K562 (cell line): ENCODE measurements at regions not wholly inside any gene's neighbourhood (a gene's known extent, or its start where the extent isn't known, plus 50 kb on each side); places are given as distances from the start of the nearest gene placed in this dataset.

Source experiments
- ATAC-seq: fragments of 200-7000 bp; cut with Tn5 transposase; 3 replicates; pipeline ENCODE4 v1.9.1; 2020; ENCODE audit warnings: moderate library complexity
- BruUV-seq: library from RNA; stranded (reverse); fragments of 400-500 nt; replicated peaks from 2 replicates; lab custom pipeline; 2021; lab: Mats Ljungman, UMichigan
- CTCF ChIA-PET: fragments of 300-600 bp; formaldehyde crosslinking; extraction: SDS; loops from one replicate; lab custom pipeline; 2021; ENCODE audit warnings: low intra/inter-chr PET ratio; lab: Yijun Ruan, JAX
- POLR2A ChIA-PET: fragments of 300-600, 350-650 bp; sonication (Branson Sonifier 250); formaldehyde crosslinking; extraction: SDS; loops from one replicate; lab custom pipeline; 2021; ENCODE audit warnings: antibody characterized with exemption, inconsistent platforms; lab: Yijun Ruan, JAX
- DNase-seq, 4 experiments: peaks; one replicate each; pipeline versions ENCODE4 v3.0.0 to v3.0.0-alpha.2; 2011 to 2018; ENCODE audit warnings: low spot score in 3 of 4, mixed read lengths in 3 of 4; ENCODE audit errors: extremely low read depth in 1 of 4
- FAIRE-seq: peaks from 2 replicates; lab custom pipeline; 2011; peaks lifted over from hg19 to GRCh38; lab: Jason Lieb, UNC
- H2AFZ ChIP-seq: 2 replicates; pipeline ENCODE4 v1.6.0; 2011; ENCODE audit warnings: low read depth, low read length, control low read depth, inconsistent platforms
- H3K27ac ChIP-seq: fragments of 200-600 bp; 3 replicates; pipeline ENCODE4 v1.8.0; 2011; ENCODE audit warnings: low read depth, mild to moderate bottlenecking, control low read depth, inconsistent platforms, low read length, moderate library complexity, mixed read lengths; ENCODE audit errors: extremely low read depth
- H3K27me3 ChIP-seq, 2 experiments: fragments of 300-600 bp in 1 of 2; 2 replicates in 1 of 2; 3 replicates in 1 of 2; pipeline versions ENCODE4 v1.6.0 to v1.8.0; 2011; ENCODE audit warnings: inconsistent platforms in 2 of 2, low read length in 2 of 2, mild to moderate bottlenecking in 1 of 2, mixed read lengths in 1 of 2, moderate library complexity in 1 of 2; ENCODE audit not compliant: control insufficient read depth in 2 of 2, insufficient read depth in 2 of 2
- H3K36me3 ChIP-seq: fragments of 300-600 bp; 3 replicates; pipeline ENCODE4 v1.8.0; 2011; ENCODE audit warnings: mild to moderate bottlenecking, low read length, inconsistent platforms; ENCODE audit not compliant: control insufficient read depth, insufficient read depth
- H3K4me1 ChIP-seq, 2 experiments: fragments of 200-600 bp in 1 of 2; replicated peaks in 1 of 2; 2 replicates in 1 of 2; 3 replicates in 1 of 2; pipeline versions ENCODE4 v1.5.1 to v1.8.0; 2011; ENCODE audit warnings: inconsistent platforms in 2 of 2, low read length in 2 of 2, mild to moderate bottlenecking in 1 of 2, mixed read lengths in 1 of 2, moderate library complexity in 1 of 2; ENCODE audit not compliant: control insufficient read depth in 2 of 2, insufficient read depth in 2 of 2
- H3K4me2 ChIP-seq: 2 replicates; pipeline ENCODE4 v1.6.1; 2011; ENCODE audit warnings: low read length, control low read depth, inconsistent platforms, mixed read lengths; ENCODE audit not compliant: insufficient read depth
- H3K4me3 ChIP-seq: fragments of 200-600 bp; sonication (generic), shearing (Covaris generic); 2 replicates; pipeline ENCODE4 v1.5.1; 2016; ENCODE audit warnings: control low read depth, inconsistent platforms
- H3K79me2 ChIP-seq: fragments of 200-600 bp; 3 replicates; pipeline ENCODE4 v1.8.0; 2011; ENCODE audit warnings: low read length, inconsistent platforms; ENCODE audit not compliant: control insufficient read depth, insufficient read depth
- H3K9ac ChIP-seq, 2 experiments: 2 replicates each; pipeline versions ENCODE4 v1.6.0 to v1.6.1; 2011; ENCODE audit warnings: low read depth in 2 of 2, low read length in 2 of 2, control low read depth in 1 of 2, inconsistent platforms in 1 of 2, mild to moderate bottlenecking in 1 of 2, mixed read lengths in 1 of 2; ENCODE audit not compliant: insufficient read depth in 1 of 2
- H3K9me1 ChIP-seq: one replicate; pipeline ENCODE4 v1.6.0; 2011; ENCODE audit warnings: inconsistent platforms, mild to moderate bottlenecking, low read length, moderate library complexity; ENCODE audit not compliant: control insufficient read depth, insufficient read depth
- H3K9me3 ChIP-seq: replicated peaks from 2 replicates; pipeline ENCODE4 v1.5.1; 2011; ENCODE audit warnings: low read depth, low read length, inconsistent platforms; ENCODE audit not compliant: control insufficient read depth, insufficient read depth
- H4K20me1 ChIP-seq: replicated peaks from 2 replicates; pipeline ENCODE4 v1.6.1; 2011; ENCODE audit warnings: low read length, inconsistent platforms, mixed read lengths; ENCODE audit not compliant: control insufficient read depth, insufficient read depth
- ARNT ChIP-seq, 2 experiments: fragments of 450-650 bp; IDR thresholded peaks; 2 replicates each; pipeline ENCODE4 v1.6.1; 2016; ENCODE audit warnings: mild to moderate bottlenecking in 1 of 2
- CBX1 ChIP-seq: sonication (generic); IDR thresholded peaks from 2 replicates; pipeline ENCODE4 v1.6.1; 2016; ENCODE audit warnings: antibody characterized with exemption, low read depth, mild to moderate bottlenecking
- E2F3 ChIP-seq: fragments of 250-450 bp; sonication (Bioruptor Pico); IDR thresholded peaks from 2 replicates; pipeline ENCODE4 v1.4.0; 2020; ENCODE audit warnings: mild to moderate bottlenecking
- HMG20A ChIP-seq: fragments of 450-650 bp; formaldehyde crosslinking; conservative IDR thresholded peaks from 2 replicates; pipeline ENCODE4 v1.4.0; 2020; ENCODE audit warnings: mild to moderate bottlenecking, mixed read lengths
- KHSRP ChIP-seq: fragments of 450-650 bp; IDR thresholded peaks from 2 replicates; pipeline ENCODE4 v1.6.1; 2017
- MBD1 ChIP-seq: fragments of 250-450 bp; sonication (Bioruptor Pico); IDR thresholded peaks from 2 replicates; pipeline ENCODE4 v1.8.0; 2022; ENCODE audit warnings: inconsistent platforms
- PHB2 ChIP-seq: fragments of 450-650 bp; IDR thresholded peaks from 2 replicates; pipeline ENCODE4 v1.6.1; 2017; ENCODE audit warnings: low read depth
- PTBP1 ChIP-seq: fragments of 200-400 bp; formaldehyde crosslinking; IDR thresholded peaks from 2 replicates; pipeline ENCODE4 v1.6.1; 2017; ENCODE audit warnings: low read depth, low read length
- RBM15 ChIP-seq: fragments of 200-400 bp; formaldehyde crosslinking; IDR thresholded peaks from 2 replicates; pipeline ENCODE4 v1.6.1; 2018; ENCODE audit warnings: mild to moderate bottlenecking, low read length, moderate library complexity; ENCODE audit not compliant: insufficient read depth
- RBM22 ChIP-seq: fragments of 200-400 bp; formaldehyde crosslinking; IDR thresholded peaks from 2 replicates; pipeline ENCODE4 v1.6.1; 2018; ENCODE audit warnings: low read length, low read depth; ENCODE audit not compliant: poor library complexity, severe bottlenecking
- RNF2 ChIP-seq: sonication (generic); IDR thresholded peaks from 2 replicates; pipeline ENCODE4 v1.6.1; 2016
- SP1 ChIP-seq: sonication (generic); formaldehyde crosslinking; IDR thresholded peaks from 2 replicates; pipeline ENCODE4 v1.8.1; 2022; ENCODE audit warnings: mild to moderate bottlenecking, missing genetic modification reagents
- SP2 ChIP-seq: IDR thresholded peaks from 2 replicates; pipeline ENCODE4 v1.6.1; 2011; ENCODE audit warnings: mild to moderate bottlenecking, low read depth, low read length, moderate library complexity; ENCODE audit not compliant: poor library complexity, severe bottlenecking; ENCODE audit errors: extremely low read depth
- TAF1 ChIP-seq: IDR thresholded peaks from 2 replicates; pipeline ENCODE4 v1.6.1; 2011; ENCODE audit warnings: mild to moderate bottlenecking, low read length, moderate library complexity; ENCODE audit not compliant: insufficient read depth, control insufficient read depth, severe bottlenecking; ENCODE audit errors: extremely low read depth
- XRCC5 ChIP-seq: fragments of 200-400 bp; formaldehyde crosslinking; IDR thresholded peaks from 2 replicates; pipeline ENCODE4 v1.6.1; 2017; ENCODE audit warnings: low read depth, mild to moderate bottlenecking, low read length
- ZBTB17 ChIP-seq: fragments of 450-650 bp; formaldehyde crosslinking; IDR thresholded peaks from 2 replicates; pipeline ENCODE4 v1.4.0; 2020; ENCODE audit warnings: mild to moderate bottlenecking
- ZC3H8 ChIP-seq: fragments of 450-650 bp; IDR thresholded peaks from 2 replicates; pipeline ENCODE4 v1.6.1; 2017
- ZNF140 ChIP-seq: fragments of 250-450 bp; sonication (Bioruptor Pico); IDR thresholded peaks from 2 replicates; pipeline ENCODE4 v1.8.0; 2021; ENCODE audit warnings: moderate library complexity, mild to moderate bottlenecking, inconsistent platforms
- ZNF253 ChIP-seq: fragments of 250-450 bp; sonication (Bioruptor Pico); conservative IDR thresholded peaks from 2 replicates; pipeline ENCODE4 v1.6.1; 2021; ENCODE audit warnings: mild to moderate bottlenecking
- WGBS: fragments of 100-300 bp; shearing (Covaris generic); methylation state at CpG from one replicate; pipeline ENCODE4 v1.1.6; 2016; ENCODE audit warnings: low coverage, mixed read lengths; ENCODE audit not compliant: insufficient coverage; ENCODE audit errors: missing lambda C conversion rate; 5-methylcytosine and 5-hydroxymethylcytosine counted together
- in situ Hi-C: fragments of 300-500 bp; cut with MboI; formaldehyde crosslinking; loops from 4 replicates; pipeline ENCODE4 v1.15.0; 2018; ENCODE audit warnings: inconsistent platforms, mixed read lengths
- intact Hi-C: fragments of 100-400 bp; cut with micrococcal nuclease; formaldehyde crosslinking; loops from 2 replicates; pipeline ENCODE4 v1.14.2; 2022

GRCh38 chr13:111612886-111613285 is 292.4 kb downstream of the TEX29 start (continued):
- no peak for TF ChIP-seq MBD1 (CRISPR knock-in tag)
- TF ChIP-seq PTBP1 = no peak
- TF ChIP-seq TAF1 = no peak
- TF ChIP-seq CBX1 = no peak
- TF ChIP-seq PHB2 = no peak
- no peak for TF ChIP-seq RBM15
- no peak for TF ChIP-seq ZBTB17

- TF ChIP-seq RNF2 (no peak), RBM22 (no peak), E2F3 (CRISPR knock-in tag) (no peak), ARNT (IDR thresholded peaks at IDR 0.05) (no peak), ZC3H8 (no peak), SP2 (no peak), SP1 (CRISPR knock-in tag) (no peak), ZNF140 (CRISPR knock-in tag) (no peak), KHSRP (no peak), HMG20A (CRISPR knock-in tag) (no peak), ZNF253 (CRISPR knock-in tag) (no peak), XRCC5 (no peak)
- FAIRE-seq (no peak), ATAC-seq (no peak), DNase-seq (no peak)
- H3K4me1 ChIP-seq = no peaks in the 10 kb centered on the region
- no peaks in the 10 kb centered on the region for H3K9me3 ChIP-seq
- WGBS = 3% methylated on average over 6 of the region's 7 CpGs
- H3K27me3 ChIP-seq = peaks cover 0 to 11% of the 10 kb centered on the region in 2 experiments; a peak in 4 of 5 replicates
- H2AFZ ChIP-seq = no peak overlapping the region
- H3K79me2 ChIP-seq = no peaks in the 10 kb centered on the region
- H3K9ac ChIP-seq = no peak overlapping the region
- no peak overlapping the region for H3K27ac ChIP-seq
- H3K4me3 ChIP-seq = no peak overlapping the region
- H3K9me1 ChIP-seq = no peaks in the 10 kb centered on the region
- in situ Hi-C loops = no loop called here
- ChIA-PET CTCF (no interaction called here), POLR2A (no interaction called here)
- no TSS peak for BruUV-seq
- intact Hi-C loops = no loop called here
- H3K4me2 ChIP-seq = no peak overlapping the region
- H4K20me1 ChIP-seq = no peaks in the 10 kb centered on the region
- no peaks in the 10 kb centered on the region for H3K36me3 ChIP-seq
Observed at GRCh38 chr13:111614009-111614408, 293.6 kb downstream of the TEX29 start.
